Loucy (cell line): ENCODE measurements at regions not wholly inside any gene's neighbourhood (a gene's known extent, or its start where the extent isn't known, plus 50 kb on each side); places are given as distances from the start of the nearest gene placed in this dataset.

Experiments
- CTCF ChIP-seq: fragments of 200-600 bp; sonication (generic); conservative IDR thresholded peaks from 2 replicates; pipeline ENCODE4 v1.5.1; 2014; ENCODE audit warnings: mild to moderate bottlenecking, antibody characterized with exemption, low read length
- EZH2phosphoT487 ChIP-seq: fragments of 200-600 bp; IDR thresholded peaks from 2 replicates; pipeline ENCODE4 v1.6.1; 2018; ENCODE audit warnings: antibody characterized with exemption, mild to moderate bottlenecking, moderate library complexity, borderline replicate concordance

GRCh38 chr1:181906631-181907030 lies 154.9 kb downstream of the ZNF648 start:
- TF ChIP-seq CTCF (no peak), EZH2phosphoT487 (no peak)
